MCF 10A (cell line): ENCODE measurements at regions not wholly inside any gene's neighbourhood (a gene's known extent, or its start where the extent isn't known, plus 50 kb on each side); places are given as distances from the start of the nearest gene placed in this dataset.
"Not testable (repeated sequence)": the region's sequence is repeated elsewhere in the genome, so short reads cannot be mapped to it uniquely, and the experiment has no call there.

ENCODE experiments used
- BruUV-seq: library from RNA; stranded (reverse); fragments of 400-500 nt; replicated peaks from 2 replicates; lab custom pipeline; 2021; lab: Mats Ljungman, UMichigan
- CTCF ChIA-PET: fragments of 300-600 bp; sonication (Branson Sonifier 250); formaldehyde crosslinking; extraction: SDS; loops from one replicate; lab custom pipeline; 2021; ENCODE audit warnings: antibody characterized with exemption, inconsistent platforms; lab: Yijun Ruan, JAX
- POLR2A ChIA-PET: fragments of 300-600, 350-650 bp; sonication (Branson Sonifier 250); formaldehyde crosslinking; extraction: SDS; loops from one replicate; lab custom pipeline; 2020; ENCODE audit warnings: antibody characterized with exemption, inconsistent platforms; lab: Yijun Ruan, JAX
- DNase-seq: peaks from one replicate; pipeline ENCODE4 v3.0.0-alpha.2; 2018; ENCODE audit not compliant: unreplicated experiment
- H3K27ac Mint-ChIP-seq: one replicate; pipeline ENCODE4 v1.8.0; 2022; ENCODE audit warnings: mild to moderate bottlenecking, low read depth, mixed read lengths; ENCODE audit not compliant: unreplicated experiment
- H3K27me3 Mint-ChIP-seq: one replicate; pipeline ENCODE4 v1.8.0; 2022; ENCODE audit warnings: mixed read lengths; ENCODE audit not compliant: insufficient read depth, unreplicated experiment
- H3K36me3 Mint-ChIP-seq: one replicate; pipeline ENCODE4 v1.8.0; 2022; ENCODE audit warnings: mild to moderate bottlenecking, moderate library complexity, mixed read lengths; ENCODE audit not compliant: insufficient read depth, unreplicated experiment
- H3K4me1 Mint-ChIP-seq: one replicate; pipeline ENCODE4 v1.8.0; 2022; ENCODE audit warnings: mixed read lengths; ENCODE audit not compliant: insufficient read depth, unreplicated experiment
- H3K4me3 Mint-ChIP-seq: one replicate; pipeline ENCODE4 v1.8.0; 2022; ENCODE audit warnings: mild to moderate bottlenecking, moderate library complexity, mixed read lengths; ENCODE audit not compliant: unreplicated experiment
- H3K9me3 Mint-ChIP-seq: one replicate; pipeline ENCODE4 v1.8.0; 2022; ENCODE audit warnings: mixed read lengths; ENCODE audit not compliant: unreplicated experiment
- intact Hi-C: fragments of 100-400 bp; cut with micrococcal nuclease; formaldehyde crosslinking; loops from 2 replicates; pipeline ENCODE4 v1.14.1; 2022

GRCh38 chr1:120941066-120941465 lies 51.5 kb downstream of the PPIAL4A start:
- DNase-seq, H3K36me3 Mint-ChIP-seq, BruUV-seq, H3K4me1 Mint-ChIP-seq, intact Hi-C loops, POLR2A ChIA-PET, H3K9me3 Mint-ChIP-seq, CTCF ChIA-PET, H3K27me3 Mint-ChIP-seq, H3K4me3 Mint-ChIP-seq, H3K27ac Mint-ChIP-seq: not testable (repeated sequence)

GRCh38 chr1:120941836-120942217 lies 52.3 kb downstream of the PPIAL4A start:
- peak overlapping the region; percentile 98 for H3K27ac Mint-ChIP-seq
- BruUV-seq, intact Hi-C loops: not testable (repeated sequence)

GRCh38 chr1:120942218-120942944 lies 52.8 kb downstream of the PPIAL4A start:
- CTCF ChIA-PET, H3K9me3 Mint-ChIP-seq, DNase-seq, H3K36me3 Mint-ChIP-seq, H3K27me3 Mint-ChIP-seq, POLR2A ChIA-PET, intact Hi-C loops, H3K4me1 Mint-ChIP-seq: not testable (repeated sequence)
- Mint-ChIP-seq H3K27ac (peak overlapping the region; percentile 98), H3K4me3 (peak overlapping the region; percentile 77)
- TSS peak; percentile 100 for BruUV-seq

More at GRCh38 chr1:120941836-120942217, 52.3 kb downstream of the PPIAL4A start:
- H3K27me3 Mint-ChIP-seq, H3K9me3 Mint-ChIP-seq, DNase-seq, POLR2A ChIA-PET, H3K36me3 Mint-ChIP-seq, H3K4me1 Mint-ChIP-seq, CTCF ChIA-PET: not testable (repeated sequence)
- H3K4me3 Mint-ChIP-seq: peak overlapping the region; percentile 77

GRCh38 chr1:120942945-120943319 lies 53.4 kb downstream of the PPIAL4A start:
- DNase-seq, H3K4me1 Mint-ChIP-seq, BruUV-seq, H3K4me3 Mint-ChIP-seq, POLR2A ChIA-PET, H3K27me3 Mint-ChIP-seq, intact Hi-C loops, H3K9me3 Mint-ChIP-seq, H3K36me3 Mint-ChIP-seq, CTCF ChIA-PET: not testable (repeated sequence)
- peak overlapping the region; percentile 98 for H3K27ac Mint-ChIP-seq

GRCh38 chr1:120944691-120945090 lies 55.1 kb downstream of the PPIAL4A start:
- H3K27me3 Mint-ChIP-seq, BruUV-seq, H3K4me1 Mint-ChIP-seq, POLR2A ChIA-PET, H3K9me3 Mint-ChIP-seq, H3K4me3 Mint-ChIP-seq, intact Hi-C loops, DNase-seq, H3K36me3 Mint-ChIP-seq, H3K27ac Mint-ChIP-seq, CTCF ChIA-PET: not testable (repeated sequence)

GRCh38 chr1:120945122-120945521 lies 55.6 kb downstream of the PPIAL4A start:
- DNase-seq, H3K9me3 Mint-ChIP-seq, intact Hi-C loops, BruUV-seq, H3K27ac Mint-ChIP-seq, CTCF ChIA-PET, POLR2A ChIA-PET, H3K27me3 Mint-ChIP-seq, H3K36me3 Mint-ChIP-seq, H3K4me1 Mint-ChIP-seq, H3K4me3 Mint-ChIP-seq: not testable (repeated sequence)

- H3K4me3 Mint-ChIP-seq, H3K4me1 Mint-ChIP-seq, H3K36me3 Mint-ChIP-seq, POLR2A ChIA-PET, BruUV-seq, H3K9me3 Mint-ChIP-seq, intact Hi-C loops, DNase-seq, CTCF ChIA-PET, H3K27ac Mint-ChIP-seq, H3K27me3 Mint-ChIP-seq: not testable (repeated sequence)
These were observed 57.5 kb downstream of the PPIAL4A start for GRCh38 chr1:120947114-120947513.

- intact Hi-C loops, DNase-seq, H3K4me1 Mint-ChIP-seq, POLR2A ChIA-PET, BruUV-seq, H3K27me3 Mint-ChIP-seq, H3K36me3 Mint-ChIP-seq, H3K4me3 Mint-ChIP-seq, H3K9me3 Mint-ChIP-seq, CTCF ChIA-PET, H3K27ac Mint-ChIP-seq: not testable (repeated sequence)
These were observed 60.2 kb downstream of the PPIAL4A start for GRCh38 chr1:120949724-120950123.

GRCh38 chr1:120950633-120951032 lies 61.1 kb downstream of the PPIAL4A start:
- H3K36me3 Mint-ChIP-seq, H3K4me3 Mint-ChIP-seq, intact Hi-C loops, POLR2A ChIA-PET, H3K4me1 Mint-ChIP-seq, H3K27ac Mint-ChIP-seq, H3K27me3 Mint-ChIP-seq, DNase-seq, CTCF ChIA-PET, H3K9me3 Mint-ChIP-seq, BruUV-seq: not testable (repeated sequence)
